Esophagus muscularis mucosa (tissue), 4 donors: ENCODE measurements at regions not wholly inside any gene's neighbourhood (a gene's known extent, or its start where the extent isn't known, plus 50 kb on each side); places are given as distances from the start of the nearest gene placed in this dataset.

Source experiments
- DNase-seq: peaks from one replicate; pipeline ENCODE4 v3.0.0-alpha.2; 2017; ENCODE audit errors: extremely low spot score
- H3K27ac ChIP-seq, 4 donors: fragments of 200-600 bp; sonication (generic); replicated peaks in 1 of 4; 1 replicate in 3 of 4; 2 replicates in 1 of 4; pipeline ENCODE4 v1.5.1; 2016 to 2019; ENCODE audit warnings: mild to moderate bottlenecking in 1 of 4
- H3K27me3 ChIP-seq, 4 donors: fragments of 200-600 bp; sonication (generic); one replicate each; pipeline versions ENCODE4 v1.5.1 to v1.6.0; 2016 to 2019
- H3K36me3 ChIP-seq, 4 donors: fragments of 200-600 bp; sonication (generic); one replicate each; pipeline ENCODE4 v1.5.1; 2016 to 2019
- H3K4me1 ChIP-seq, 4 donors: fragments of 200-600 bp; sonication (generic); one replicate each; pipeline ENCODE4 v1.5.1; 2016 to 2019
- H3K4me3 ChIP-seq, 4 donors: fragments of 200-600 bp; sonication (generic); 1 replicate in 2 of 4; 2 replicates in 2 of 4; pipeline ENCODE4 v1.5.1; 2016 to 2019; ENCODE audit warnings: mild to moderate bottlenecking in 4 of 4, moderate library complexity in 1 of 4
- H3K9me3 ChIP-seq, 4 donors: fragments of 200-600 bp; sonication (generic); 1 replicate in 3 of 4; 2 replicates in 1 of 4; pipeline ENCODE4 v1.5.1; 2016 to 2019
- EP300 ChIP-seq: sonication (generic); formaldehyde crosslinking; IDR thresholded peaks from one replicate; pipeline ENCODE4 v1.6.1; 2017; ENCODE audit warnings: antibody characterized with exemption
- POLR2A ChIP-seq: fragments of 450-650 bp; IDR thresholded peaks from one replicate; pipeline ENCODE4 v1.6.1; 2017; ENCODE audit warnings: antibody characterized with exemption, moderate library complexity, mild to moderate bottlenecking, low read depth
- POLR2AphosphoS5 ChIP-seq, 2 donors: sonication (generic); formaldehyde crosslinking; IDR thresholded peaks; one replicate each; pipeline ENCODE4 v1.6.1; 2017; ENCODE audit warnings: antibody characterized with exemption in 2 of 2
- WGBS: methylation state at CpG from one replicate; pipeline ENCODE4 v1.1.5; 2018; 5-methylcytosine and 5-hydroxymethylcytosine counted together
- intact Hi-C: fragments of 100-400 bp; cut with DNase I; formaldehyde crosslinking; loops from one replicate; pipeline ENCODE4 v1.15.1; 2023
- TF ChIP-seq, protein P1 (sequence below), 3 experiments: fragments of 200-600 bp in 2 of 3; fragments of 450-650 bp in 1 of 3; sonication (generic) in 2 of 3; IDR thresholded peaks; one replicate each; pipeline ENCODE4 v1.5.1; 2017 to 2019; ENCODE audit warnings: antibody characterized with exemption in 3 of 3, mild to moderate bottlenecking in 2 of 3, moderate library complexity in 1 of 3

DNA sequence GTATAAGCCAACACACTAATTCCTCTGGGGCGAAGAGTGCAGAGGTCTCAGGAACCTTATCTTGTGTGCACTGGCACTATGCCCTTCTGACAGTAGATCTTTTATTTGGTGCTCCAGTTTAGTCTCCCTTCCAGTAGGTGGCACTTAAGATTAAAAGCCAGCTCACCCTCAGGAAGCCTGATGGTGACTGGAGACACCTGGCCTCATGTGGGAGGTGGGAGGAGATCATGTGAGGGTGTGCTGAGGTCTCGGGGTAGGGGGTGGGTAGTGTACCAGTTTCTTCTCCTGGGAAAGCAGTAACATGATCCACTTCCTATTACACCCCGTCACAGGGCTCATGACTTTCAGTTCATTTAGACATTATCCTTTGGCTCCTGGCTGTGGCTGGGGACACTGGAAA is 654.9 kb downstream of the ADCYAP1 start:
- no peaks in the 10 kb centered on the region for H3K36me3 ChIP-seq
- intact Hi-C loops: no loop called here
- H3K4me3 ChIP-seq: no peak overlapping the region
- no peaks in the 10 kb centered on the region for H3K27me3 ChIP-seq
- peaks cover 0 to 5% (median 0%) of the 10 kb centered on the region in 4 donors for H3K9me3 ChIP-seq
- H3K27ac ChIP-seq: no peak overlapping the region
- DNase-seq: no peak
- 66% methylated on average over 3 of the region's 3 CpGs for WGBS
- H3K4me1 ChIP-seq: no peaks in the 10 kb centered on the region
- no peak for TF ChIP-seq POLR2AphosphoS5 (IDR thresholded peaks at IDR 0.05)
- TF ChIP-seq EP300: no peak

DNA sequence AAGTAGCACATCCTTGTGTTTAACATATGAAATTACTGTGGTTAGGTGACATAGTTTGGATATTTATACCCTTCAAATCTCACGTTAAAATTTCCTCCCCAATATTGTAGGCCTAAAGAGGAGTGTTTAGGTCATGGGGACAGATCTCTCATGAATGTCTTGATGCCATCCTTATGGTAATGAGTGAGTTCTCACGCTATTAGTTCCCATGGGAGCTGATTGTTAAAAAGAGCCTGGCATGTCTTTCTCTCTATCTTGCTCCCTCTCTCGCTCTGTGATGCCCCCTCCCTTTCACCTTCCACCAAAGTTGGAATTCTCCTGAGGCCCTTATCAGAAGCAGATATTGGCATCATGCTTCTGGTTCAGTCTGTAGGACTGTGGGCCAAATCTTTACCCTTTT is 660.1 kb downstream of the ADCYAP1 start:
- 59% methylated on average over 3 of the region's 3 CpGs for WGBS
- Histone ChIP-seq H3K9me3 (peaks cover 0 to 5% (median 0%) of the 10 kb centered on the region in 4 donors), H3K4me3 (no peak overlapping the region), H3K27ac (no peak overlapping the region), H3K4me1 (no peaks in the 10 kb centered on the region), H3K36me3 (no peaks in the 10 kb centered on the region), H3K27me3 (peaks cover 0 to 5% (median 0%) of the 10 kb centered on the region in 4 donors)
- TF ChIP-seq POLR2A (no peak), POLR2AphosphoS5 (IDR thresholded peaks at IDR 0.05) (no peak), EP300 (no peak)
- TF ChIP-seq, protein P1, sequence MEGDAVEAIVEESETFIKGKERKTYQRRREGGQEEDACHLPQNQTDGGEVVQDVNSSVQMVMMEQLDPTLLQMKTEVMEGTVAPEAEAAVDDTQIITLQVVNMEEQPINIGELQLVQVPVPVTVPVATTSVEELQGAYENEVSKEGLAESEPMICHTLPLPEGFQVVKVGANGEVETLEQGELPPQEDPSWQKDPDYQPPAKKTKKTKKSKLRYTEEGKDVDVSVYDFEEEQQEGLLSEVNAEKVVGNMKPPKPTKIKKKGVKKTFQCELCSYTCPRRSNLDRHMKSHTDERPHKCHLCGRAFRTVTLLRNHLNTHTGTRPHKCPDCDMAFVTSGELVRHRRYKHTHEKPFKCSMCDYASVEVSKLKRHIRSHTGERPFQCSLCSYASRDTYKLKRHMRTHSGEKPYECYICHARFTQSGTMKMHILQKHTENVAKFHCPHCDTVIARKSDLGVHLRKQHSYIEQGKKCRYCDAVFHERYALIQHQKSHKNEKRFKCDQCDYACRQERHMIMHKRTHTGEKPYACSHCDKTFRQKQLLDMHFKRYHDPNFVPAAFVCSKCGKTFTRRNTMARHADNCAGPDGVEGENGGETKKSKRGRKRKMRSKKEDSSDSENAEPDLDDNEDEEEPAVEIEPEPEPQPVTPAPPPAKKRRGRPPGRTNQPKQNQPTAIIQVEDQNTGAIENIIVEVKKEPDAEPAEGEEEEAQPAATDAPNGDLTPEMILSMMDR (IDR thresholded peaks at IDR 0.05): no peak
- no peak for DNase-seq
- intact Hi-C loops: no loop called here

DNA sequence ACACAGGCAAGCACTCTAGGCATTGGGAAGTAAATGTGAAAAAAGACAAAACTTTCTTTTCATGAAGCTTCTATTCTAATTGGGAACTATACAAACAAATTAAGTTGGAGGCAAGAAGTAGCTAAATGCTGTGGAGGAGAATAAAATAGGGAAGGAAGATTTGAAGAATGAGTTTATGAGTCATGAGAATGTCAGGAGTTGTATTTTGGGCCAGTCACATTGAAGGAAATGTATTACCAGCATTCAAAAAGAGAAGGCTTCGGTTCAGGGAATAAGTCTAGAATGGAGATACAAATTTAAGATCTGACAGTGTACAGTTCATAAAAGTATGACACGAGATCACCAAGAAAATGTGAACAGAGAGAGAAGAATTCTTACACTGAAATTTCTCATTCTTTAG is 666.5 kb downstream of the ADCYAP1 start:
- Histone ChIP-seq H3K36me3 (no peaks in the 10 kb centered on the region), H3K4me1 (no peaks in the 10 kb centered on the region), H3K4me3 (no peak overlapping the region), H3K9me3 (no peaks in the 10 kb centered on the region), H3K27me3 (no peaks in the 10 kb centered on the region), H3K27ac (no peak overlapping the region)
- intact Hi-C loops: no loop called here
- TF ChIP-seq POLR2AphosphoS5 (IDR thresholded peaks at IDR 0.05): no peak
- TF ChIP-seq, protein P1 (IDR thresholded peaks at IDR 0.05): no peak
- TF ChIP-seq EP300: no peak
- no peak for TF ChIP-seq POLR2A
- 68% methylated on average over 2 of the region's 2 CpGs for WGBS
- DNase-seq: no peak

DNA sequence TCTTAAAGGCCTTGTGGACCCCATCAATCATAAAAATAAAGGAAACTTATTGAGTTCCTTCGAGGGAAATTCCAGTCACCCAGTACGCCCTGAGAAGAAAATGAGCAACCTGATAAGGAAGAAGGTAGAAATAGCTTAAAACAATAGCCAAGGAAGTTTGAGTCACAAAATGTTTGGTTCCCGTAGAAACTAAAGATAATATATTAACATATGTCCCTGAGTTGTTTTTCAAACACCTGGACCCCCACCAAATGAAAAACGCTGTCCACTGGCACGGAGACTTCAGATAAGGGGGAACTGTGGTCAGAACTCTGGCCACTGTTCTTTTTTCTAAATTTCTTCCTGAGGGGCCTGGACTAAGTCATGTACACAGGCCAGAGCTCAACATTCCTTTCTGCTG is 669.1 kb downstream of the ADCYAP1 start:
- Histone ChIP-seq H3K27ac (no peak overlapping the region), H3K27me3 (no peaks in the 10 kb centered on the region), H3K4me1 (no peaks in the 10 kb centered on the region), H3K9me3 (no peaks in the 10 kb centered on the region), H3K36me3 (no peaks in the 10 kb centered on the region), H3K4me3 (no peak overlapping the region)
- 59% methylated on average over 5 of the region's 5 CpGs for WGBS
- DNase-seq: no peak
- TF ChIP-seq EP300 (no peak), POLR2AphosphoS5 (IDR thresholded peaks at IDR 0.05) (no peak), POLR2A (no peak)
- TF ChIP-seq, protein P1 (IDR thresholded peaks at IDR 0.05): no peak
- intact Hi-C loops: no loop called here

DNA sequence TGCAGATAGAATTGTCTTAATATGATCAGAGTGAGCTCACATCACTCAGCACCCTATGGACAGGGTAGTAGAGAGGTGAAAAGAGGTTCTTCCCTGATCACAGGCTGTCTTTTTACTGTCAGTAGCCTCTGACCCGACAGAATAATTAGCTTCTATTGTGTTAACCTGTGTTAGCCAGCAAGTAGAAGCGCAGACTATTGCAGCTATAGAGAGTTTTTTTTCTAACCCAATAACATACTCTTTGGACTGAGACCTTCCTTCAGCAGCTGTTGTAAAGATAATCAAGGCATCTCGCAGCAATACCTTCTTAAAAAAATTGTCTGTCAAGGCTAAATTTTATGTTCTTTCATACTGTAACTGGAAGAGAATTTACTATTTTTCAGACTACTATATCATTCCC is 670.4 kb downstream of the ADCYAP1 start:
- no peak for DNase-seq
- no peak for TF ChIP-seq POLR2A
- no peaks in the 10 kb centered on the region for H3K36me3 ChIP-seq
- intact Hi-C loops: no loop called here
- H3K27me3 ChIP-seq: no peaks in the 10 kb centered on the region
- H3K9me3 ChIP-seq: no peaks in the 10 kb centered on the region
- no peaks in the 10 kb centered on the region for H3K4me1 ChIP-seq
- no peak overlapping the region for H3K27ac ChIP-seq
- 74% methylated on average over 3 of the region's 3 CpGs for WGBS
- no peak overlapping the region for H3K4me3 ChIP-seq

DNA sequence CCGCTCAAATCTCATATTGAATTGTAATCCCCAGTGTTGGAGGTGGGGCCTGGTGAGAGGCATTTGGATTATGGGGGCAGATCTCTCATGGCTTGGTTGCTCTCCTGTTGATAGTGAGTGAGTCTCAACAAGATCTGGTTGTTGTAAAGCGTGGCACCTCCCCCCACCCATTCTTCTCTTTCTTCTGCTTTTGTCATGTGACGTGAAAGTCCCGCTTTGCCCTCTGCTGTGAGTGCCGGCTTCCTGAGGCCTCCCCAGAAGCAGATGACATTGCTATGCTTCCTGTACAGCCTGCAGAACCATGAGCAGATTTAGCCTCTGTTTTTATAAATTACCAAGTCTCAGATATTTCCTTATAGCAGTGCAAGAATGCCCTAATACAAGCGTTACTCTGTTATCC is 673.8 kb downstream of the ADCYAP1 start:
- TF ChIP-seq EP300 (no peak), POLR2AphosphoS5 (IDR thresholded peaks at IDR 0.05) (no peak)
- TF ChIP-seq, protein P1 (IDR thresholded peaks at IDR 0.05): no peak
- no peak for DNase-seq
- Histone ChIP-seq H3K9me3 (no peaks in the 10 kb centered on the region), H3K27ac (no peak overlapping the region), H3K4me1 (no peaks in the 10 kb centered on the region), H3K36me3 (no peaks in the 10 kb centered on the region), H3K27me3 (no peaks in the 10 kb centered on the region), H3K4me3 (no peak overlapping the region)
- intact Hi-C loops: no loop called here
- 69% methylated on average over 6 of the region's 6 CpGs for WGBS
